Right ventricle myocardium inferior (tissue), 1 donor: ENCODE measurements at regions not wholly inside any gene's neighbourhood (a gene's known extent, or its start where the extent isn't known, plus 50 kb on each side); places are given as distances from the start of the nearest gene placed in this dataset.

Experiments
- ATAC-seq: fragments of 200-7000 bp; cut with Tn5 transposase; one replicate; pipeline ENCODE4 v1.9.1; 2020; ENCODE audit warnings: mild to moderate bottlenecking, moderate library complexity
- DNase-seq: peaks from one replicate; pipeline ENCODE4 v3.0.0; 2021; ENCODE audit errors: missing footprints
- intact Hi-C: fragments of 100-400 bp; cut with DNase I; formaldehyde crosslinking; loops from one replicate; pipeline ENCODE4 v1.11.0; 2022
- donor health status: DM: no; HTN: yes; CAD: no; lungs with severe emphysema.

- ATAC-seq = no peak
- intact Hi-C loops = no loop called here
- peak; percentile 5 for DNase-seq
Observed at GRCh38 chr2:42931818-42932195, 139.4 kb upstream of the HAAO start.

DNA sequence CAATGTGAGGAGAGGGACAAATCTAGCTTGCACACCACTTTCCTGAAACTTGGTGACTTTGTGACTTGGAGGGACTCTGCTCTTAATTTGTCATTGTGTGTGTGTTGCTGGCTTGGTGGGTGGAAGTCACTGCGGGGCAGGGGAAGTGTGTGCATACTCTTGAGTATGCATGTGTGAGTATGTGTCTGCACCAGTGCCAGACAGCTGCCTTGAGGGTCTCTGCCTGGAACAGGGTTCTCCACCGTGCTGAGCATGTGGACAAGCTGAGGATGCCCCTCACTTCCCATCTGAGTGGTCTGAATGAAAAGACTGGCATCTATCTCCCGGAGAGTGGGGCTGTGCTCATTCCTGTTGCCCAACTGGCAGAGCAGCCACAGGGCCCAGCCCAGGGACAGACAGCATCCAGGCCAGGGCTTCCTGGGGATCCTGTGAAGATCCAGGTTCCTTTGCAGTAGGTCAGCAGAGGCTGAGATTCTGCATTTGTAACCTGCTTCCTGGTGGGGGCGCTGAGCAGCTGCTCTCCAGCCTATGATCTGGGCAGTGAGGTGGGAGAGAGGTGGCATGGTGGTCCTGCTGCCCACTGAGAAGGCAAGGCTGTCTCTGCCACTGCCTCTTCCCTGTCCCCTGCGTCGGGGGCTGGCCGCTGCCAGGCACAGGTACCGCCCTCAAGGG is 138.9 kb upstream of the HAAO start:
- peak; percentile 31 for DNase-seq
- intact Hi-C loops = no loop called here
- no peak for ATAC-seq

DNA sequence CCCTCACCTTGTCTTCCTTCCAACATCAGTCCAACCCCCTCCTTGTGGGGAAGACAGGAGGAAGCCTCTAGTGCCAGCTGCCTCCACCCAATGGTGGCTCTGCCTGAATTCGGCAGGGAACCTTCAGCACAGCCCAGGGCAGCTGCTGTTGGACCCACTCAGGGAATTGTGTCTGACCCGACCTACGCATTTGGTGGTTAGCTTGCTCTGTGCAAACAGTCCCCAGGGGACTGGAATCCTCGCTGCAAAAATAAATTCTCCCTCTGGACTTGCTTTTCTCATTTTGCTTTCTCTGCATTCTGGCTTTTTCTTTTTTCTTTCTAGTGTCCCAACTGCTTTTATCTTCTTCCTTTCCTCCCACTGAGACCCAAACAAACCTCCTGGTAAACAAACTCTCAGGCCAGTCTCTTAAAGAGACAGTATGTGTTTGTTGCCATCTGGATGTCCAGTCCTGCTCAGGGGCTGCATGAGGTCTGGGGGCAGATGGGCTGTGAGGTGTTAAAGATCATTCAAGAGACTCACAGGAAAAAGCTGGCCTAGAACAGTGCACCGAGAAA is 137.7 kb upstream of the HAAO start:
- intact Hi-C loops = no loop called here
- ATAC-seq (peak; percentile 32), DNase-seq (peak; percentile 60)

GRCh38 chr2:42929546-42930024 is 137.2 kb upstream of the HAAO start:
- DNase-seq = peak; percentile 49
- ATAC-seq = no peak
- intact Hi-C loops = no loop called here

DNA sequence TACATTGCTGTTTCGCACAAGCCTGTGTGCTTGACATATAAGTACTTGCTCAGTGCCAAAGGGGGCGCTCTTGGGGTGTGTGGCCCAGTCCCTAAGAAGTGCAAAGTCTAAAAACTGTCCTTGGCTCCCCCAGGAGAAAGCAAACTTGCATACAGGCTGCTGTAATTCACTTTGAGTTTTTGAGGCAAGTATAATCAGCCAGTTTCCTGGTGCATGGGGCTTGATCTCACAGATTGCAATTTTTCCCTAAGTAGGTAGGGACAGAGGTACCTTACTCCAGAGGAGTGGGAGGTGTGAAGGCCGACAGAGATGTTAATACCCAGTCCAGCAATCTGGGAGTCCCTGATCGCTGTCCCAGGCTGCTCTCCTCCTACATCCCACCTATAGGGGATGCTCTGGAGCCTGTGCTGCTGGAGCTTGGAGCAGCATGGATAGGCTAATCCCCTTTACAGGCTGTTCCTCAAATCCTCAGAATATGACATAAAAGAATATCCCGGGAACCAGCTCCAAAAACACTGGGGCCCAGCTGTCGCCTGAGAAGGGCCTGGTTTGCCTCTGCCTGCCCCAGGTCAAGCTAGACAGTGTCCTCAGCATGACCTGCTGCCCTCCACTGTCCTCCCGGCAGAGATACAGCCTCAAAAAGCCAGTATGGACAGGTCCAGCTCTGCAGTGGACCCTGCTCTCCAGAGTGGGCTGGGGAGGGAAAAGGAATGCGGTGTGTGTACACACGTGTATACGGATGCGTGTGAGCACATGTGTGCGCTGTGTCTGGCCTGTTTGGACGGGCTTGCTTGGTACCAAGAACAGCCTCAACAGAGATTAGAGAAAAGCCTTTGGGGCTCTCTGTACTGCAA is 136.5 kb upstream of the HAAO start:
- peak; percentile 67 for DNase-seq
- ATAC-seq = no peak
- intact Hi-C loops = no loop called here

DNA sequence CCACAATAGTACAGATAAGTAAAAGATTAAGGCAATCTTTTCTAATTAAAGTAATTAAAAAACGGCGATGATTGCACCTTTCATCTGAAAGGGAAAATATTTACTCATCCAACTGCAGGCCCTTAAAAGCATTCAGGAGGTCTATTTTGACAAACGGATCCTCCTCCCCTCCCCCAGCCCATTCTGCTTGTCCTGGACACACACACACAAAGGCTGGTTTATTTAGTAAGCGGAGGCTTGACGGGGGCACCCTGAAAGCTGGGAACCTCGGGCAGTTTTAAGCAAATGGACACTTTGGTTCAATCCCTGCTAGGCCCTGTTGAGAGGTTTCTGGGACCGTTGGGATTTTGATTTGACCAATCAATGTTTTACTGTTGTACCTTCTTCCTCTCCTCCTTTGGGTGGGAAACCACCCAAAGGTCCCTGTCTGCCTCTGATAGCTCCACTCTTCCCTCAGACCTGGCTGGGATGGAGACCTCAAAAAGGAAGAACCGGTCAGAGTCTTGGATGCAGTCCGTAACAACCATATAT is 135.8 kb upstream of the HAAO start:
- ATAC-seq (no peak), DNase-seq (peak; percentile 49)
- intact Hi-C loops = no loop called here

GRCh38 chr2:42927334-42928160 is 135.2 kb upstream of the HAAO start:
- intact Hi-C loops = no loop called here
- DNase-seq (peak; percentile 63), ATAC-seq (peak; percentile 9)

DNA sequence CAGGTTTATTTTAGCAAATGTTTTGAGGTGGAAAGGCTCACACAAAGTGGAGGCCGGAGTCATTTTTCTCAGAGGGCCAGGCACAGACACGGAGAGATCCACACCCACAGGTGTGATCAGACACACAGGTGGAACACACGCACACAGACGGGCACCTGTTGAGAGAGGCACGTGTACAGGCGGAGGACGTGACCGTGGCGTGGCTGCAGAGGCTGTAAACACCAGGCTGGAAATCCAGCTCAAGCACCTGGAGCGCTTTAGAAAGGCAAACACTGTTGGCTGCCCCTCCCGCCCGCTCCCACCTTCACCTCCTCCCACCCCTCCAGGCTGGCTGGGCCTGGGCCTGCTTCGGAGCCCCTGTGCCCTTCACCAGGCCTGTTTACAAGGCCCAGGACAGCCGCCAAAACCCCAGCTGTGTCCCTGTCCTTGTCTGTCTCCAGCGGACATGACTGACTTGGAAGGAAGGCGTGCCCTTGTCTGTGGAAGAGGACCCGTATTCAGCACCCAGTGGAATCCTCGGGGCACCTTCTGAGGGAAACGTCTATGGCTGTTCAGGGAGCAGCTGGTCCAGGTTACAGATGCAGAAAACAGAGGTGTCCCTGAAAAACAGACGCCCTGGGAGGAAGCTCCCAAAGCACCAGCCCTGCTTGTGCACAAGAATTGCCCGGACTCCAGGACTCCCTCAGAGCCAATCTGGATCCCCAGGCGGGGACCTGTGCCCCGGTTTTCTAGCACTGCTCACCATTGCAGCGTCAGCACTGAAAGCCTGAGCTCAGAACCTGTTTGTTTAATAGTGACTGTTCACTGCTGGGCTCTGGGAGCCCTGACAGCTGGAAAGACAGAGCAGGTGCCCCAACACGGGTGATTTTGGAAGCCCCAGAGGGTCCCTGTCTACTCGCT is 134.3 kb upstream of the HAAO start:
- no peak for ATAC-seq
- intact Hi-C loops = no loop called here
- DNase-seq = peak; percentile 70

DNA sequence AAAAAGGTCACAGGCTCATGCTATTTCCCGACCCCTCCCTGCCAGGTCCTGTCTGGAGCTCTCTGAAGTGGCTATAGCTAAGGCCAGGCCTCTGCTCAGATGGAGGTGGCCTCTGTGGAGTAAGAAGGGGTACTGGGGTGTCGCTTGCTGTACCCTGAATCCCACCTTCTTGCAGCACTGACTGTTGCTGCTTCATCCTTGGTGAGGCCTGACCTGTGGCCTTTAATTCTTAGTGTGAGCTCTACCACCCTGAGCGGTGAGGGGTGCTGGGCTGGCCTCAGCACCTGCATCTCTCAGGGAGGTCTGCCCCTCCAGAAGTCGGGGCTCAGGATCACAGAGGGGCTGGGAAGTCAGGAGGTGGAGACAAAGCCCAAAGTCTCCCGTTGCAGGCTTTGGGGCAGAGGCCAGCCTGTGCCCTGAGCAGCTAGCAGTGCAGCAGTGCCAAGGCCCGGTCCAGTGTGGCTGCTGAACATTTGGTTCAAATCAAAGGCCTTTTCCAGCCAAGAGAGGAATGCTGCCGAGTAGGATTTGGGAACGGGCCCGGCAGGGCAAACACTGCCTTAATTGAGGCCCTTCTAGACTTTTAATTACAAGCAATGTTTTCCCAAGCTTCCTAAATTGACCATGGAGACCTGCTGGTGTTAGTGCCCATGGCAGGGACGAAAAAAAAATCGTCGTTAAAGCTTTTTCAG is 133.5 kb upstream of the HAAO start:
- intact Hi-C loops = loop anchor here (2.0 kb wide), 1 partner anchor 45 kb away; no protein-coding TSS in a partner anchor
- ATAC-seq = peak; percentile 23
- peak; percentile 74 for DNase-seq

DNA sequence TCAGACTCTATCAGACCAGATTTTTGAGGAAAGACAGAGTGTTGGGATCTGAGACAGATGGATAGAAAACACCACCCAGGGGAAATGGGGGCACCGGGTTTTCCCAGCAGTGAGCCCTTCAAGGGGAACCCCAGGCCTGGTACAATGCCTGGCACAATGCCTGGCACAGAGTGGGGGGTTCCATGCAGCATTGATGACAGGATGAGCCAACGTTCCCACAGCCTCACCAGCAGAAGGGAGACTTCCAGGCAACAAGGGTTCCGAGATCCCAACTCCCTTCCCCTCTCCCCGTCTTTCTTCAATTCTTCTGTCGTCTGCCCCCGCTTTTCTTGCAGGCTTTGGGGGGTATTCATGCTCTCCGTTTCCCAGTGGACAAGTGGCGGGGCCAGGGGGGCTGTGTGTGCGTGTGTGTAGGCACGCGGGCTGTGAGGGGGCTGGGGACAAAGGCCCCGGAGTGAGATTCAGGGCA is 132.1 kb upstream of the HAAO start:
- peak; percentile 68 for DNase-seq
- no peak for ATAC-seq
- intact Hi-C loops = loop anchor here (2.0 kb wide), 1 partner anchor 44 kb away; no protein-coding TSS in a partner anchor

DNA sequence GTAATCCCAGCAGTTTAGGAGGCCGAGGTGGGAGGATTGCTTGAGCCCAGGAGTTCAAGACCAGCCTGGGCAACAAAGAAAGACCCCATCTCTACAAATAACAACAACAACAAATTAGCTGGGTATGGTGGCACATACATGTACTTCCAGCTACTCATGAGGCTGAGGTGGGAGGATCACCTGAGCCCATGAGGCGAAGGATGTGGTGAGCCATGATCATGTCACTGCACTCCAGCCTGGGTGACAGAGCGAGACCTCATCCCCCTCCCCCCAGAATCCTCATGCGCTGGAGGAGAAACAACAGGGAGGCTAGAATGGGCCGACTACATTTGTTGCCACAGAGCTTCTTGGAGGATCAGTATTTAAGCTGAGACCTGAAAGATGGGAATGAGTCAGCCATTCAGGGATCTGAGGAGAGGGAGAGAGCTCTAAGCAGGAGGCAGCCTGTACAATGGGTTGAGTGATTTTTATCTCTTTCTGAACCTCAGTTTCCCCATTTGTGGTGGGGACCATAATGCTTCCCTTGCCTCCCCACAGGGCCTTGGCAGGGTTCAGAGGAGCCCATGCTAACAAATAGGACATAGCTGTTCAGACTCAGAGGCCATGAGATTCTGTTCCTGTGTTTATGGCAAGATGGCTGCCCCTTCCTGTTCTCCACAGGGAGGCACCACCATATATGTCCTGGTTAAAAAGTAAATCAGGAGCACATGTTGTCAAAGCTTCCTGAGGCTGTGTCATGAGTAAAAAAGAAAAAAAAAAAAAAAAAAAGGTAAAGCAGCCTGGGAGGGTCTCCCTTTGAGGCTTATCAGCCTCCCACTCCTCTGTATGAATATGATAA is 131.4 kb upstream of the HAAO start:
- DNase-seq (peak; percentile 4), ATAC-seq (no peak)
- intact Hi-C loops = loop anchor here (2.0 kb wide), 2 partner anchors 17 to 43 kb away; no protein-coding TSS in a partner anchor

DNA sequence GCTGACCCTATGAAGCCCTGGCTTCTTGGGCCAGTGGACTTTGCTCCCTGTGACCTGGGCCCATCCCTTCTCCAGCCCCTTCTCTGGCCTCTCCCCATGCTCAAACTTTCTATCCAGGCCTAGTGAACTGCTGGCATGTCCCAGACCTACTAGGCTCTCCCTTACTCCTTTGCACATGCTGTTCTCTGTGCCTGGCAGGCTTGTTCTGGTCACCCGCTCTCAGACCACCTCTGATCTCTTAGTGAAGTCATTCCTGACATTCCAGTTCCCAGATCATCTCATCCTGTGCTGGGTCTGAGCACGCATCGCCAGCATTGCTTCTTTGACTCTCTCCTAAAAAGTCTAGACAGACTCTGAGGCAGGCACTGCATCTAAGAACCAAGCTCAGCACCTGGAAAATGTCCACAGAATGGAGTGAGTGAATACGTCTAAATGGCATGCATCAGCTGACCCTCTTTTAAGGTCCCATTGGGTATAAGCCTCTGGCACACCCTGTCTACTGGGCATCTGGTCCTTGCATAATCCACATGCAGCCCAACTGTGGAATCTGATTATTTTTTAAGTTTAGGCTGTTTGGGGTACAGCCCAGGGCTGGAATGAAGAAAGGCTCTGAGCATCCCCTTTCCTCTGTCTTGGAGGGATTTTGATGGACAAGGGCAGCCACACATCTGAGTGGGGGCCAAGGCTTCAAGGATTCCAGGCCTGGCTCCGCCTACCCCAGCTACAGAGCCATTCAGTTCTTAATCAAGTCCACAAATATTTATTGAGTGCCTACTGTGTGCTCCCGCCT is 130.6 kb upstream of the HAAO start:
- peak; percentile 8 for ATAC-seq
- DNase-seq = peak; percentile 65
- intact Hi-C loops = loop anchor here (2.0 kb wide), 1 partner anchor 16 kb away; no protein-coding TSS in a partner anchor

- DNase-seq = peak; percentile 39
- intact Hi-C loops = loop anchor here (2.0 kb wide), 1 partner anchor 15 kb away; no protein-coding TSS in a partner anchor
- ATAC-seq = no peak
Observed at GRCh38 chr2:42922293-42922692, 129.9 kb upstream of the HAAO start.

GRCh38 chr2:42921721-42922120 is 129.3 kb upstream of the HAAO start:
- no peak for ATAC-seq
- DNase-seq = peak; percentile 30
- intact Hi-C loops = loop anchor here (2.0 kb wide), 1 partner anchor 15 kb away; no protein-coding TSS in a partner anchor

DNA sequence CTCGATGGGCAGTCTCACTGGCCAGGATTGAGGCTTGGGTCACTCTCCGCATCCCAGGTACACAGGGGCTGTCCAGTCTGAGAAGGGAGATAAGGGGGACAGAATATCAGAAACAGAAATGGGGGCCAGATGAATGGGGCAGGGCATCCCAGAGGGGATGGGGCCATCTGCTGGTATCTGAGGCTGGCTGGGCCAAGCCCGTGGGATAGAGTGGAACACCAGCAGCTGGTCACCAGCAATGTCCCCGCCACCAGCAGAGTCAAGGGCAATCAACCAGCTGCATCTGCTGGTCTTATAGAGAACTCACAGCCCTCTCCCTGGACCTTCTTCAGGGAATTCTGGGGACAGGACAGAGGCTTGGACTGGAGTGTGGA is 128.8 kb upstream of the HAAO start:
- ATAC-seq = no peak
- DNase-seq = no peak
- intact Hi-C loops = no loop called here
